HG02610 (cell line): ENCODE measurements at regions not wholly inside any gene's neighbourhood (a gene's known extent, or its start where the extent isn't known, plus 50 kb on each side); places are given as distances from the start of the nearest gene placed in this dataset.
A peak's percentile ranks its signal among the peaks of the same experiment; 100 is the strongest.

Experiments
- ATAC-seq: cut with Tn5 transposase; IDR thresholded peaks from one replicate; pipeline ENCODE4 v1.9.1; 2021; ENCODE audit warnings: mild to moderate bottlenecking, moderate library complexity; ENCODE audit not compliant: unreplicated experiment

DNA sequence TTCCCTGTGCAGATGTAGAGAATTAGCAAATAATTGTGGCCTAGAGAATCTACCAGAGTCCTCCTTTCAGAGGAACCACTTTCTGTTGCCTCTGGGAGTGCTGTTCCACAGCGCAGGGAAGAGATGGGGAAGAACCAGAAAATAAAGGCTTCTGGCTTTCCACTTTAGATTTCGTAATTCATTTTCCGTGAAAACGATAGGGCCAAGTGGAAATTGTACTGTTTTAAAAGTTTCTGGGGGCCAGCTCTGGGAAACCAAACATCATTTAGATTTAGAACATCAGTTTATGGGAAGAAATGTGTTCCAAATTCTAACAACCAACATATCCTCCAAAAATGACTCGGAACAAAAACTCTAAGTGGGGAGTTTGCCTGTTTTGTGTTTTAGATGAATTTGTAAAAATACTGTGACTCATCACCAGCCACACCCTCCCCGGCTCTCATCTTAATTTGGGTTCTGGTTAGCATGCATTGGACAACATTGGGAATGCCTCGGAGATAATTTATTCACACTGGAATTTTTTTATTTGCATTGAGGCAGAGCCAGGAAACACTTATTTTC is 65.2 kb upstream of the LNX1 start:
- no peak for ATAC-seq

DNA sequence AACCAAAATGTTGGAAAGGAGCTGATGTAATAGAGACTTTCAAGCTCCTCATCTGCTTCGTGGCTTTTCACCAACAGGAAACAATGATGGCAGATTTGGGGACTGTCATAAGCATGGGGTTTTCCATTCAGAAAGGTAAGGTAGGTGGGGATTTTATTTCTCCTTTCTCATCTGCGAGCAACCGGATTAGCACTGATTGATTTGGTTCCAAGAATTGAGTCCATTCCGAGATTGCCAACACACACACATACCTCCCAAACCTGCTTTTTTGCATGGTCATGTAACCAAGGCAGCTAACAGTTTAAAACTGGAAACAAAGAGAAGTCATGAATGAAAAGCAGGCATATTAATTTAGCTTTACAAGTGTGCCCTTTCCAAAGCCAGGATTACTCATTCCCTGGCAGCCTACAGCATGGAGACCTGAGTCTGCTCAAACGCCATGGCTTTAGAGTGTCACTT is 63.0 kb upstream of the LNX1 start:
- peak; percentile 50 for ATAC-seq

DNA sequence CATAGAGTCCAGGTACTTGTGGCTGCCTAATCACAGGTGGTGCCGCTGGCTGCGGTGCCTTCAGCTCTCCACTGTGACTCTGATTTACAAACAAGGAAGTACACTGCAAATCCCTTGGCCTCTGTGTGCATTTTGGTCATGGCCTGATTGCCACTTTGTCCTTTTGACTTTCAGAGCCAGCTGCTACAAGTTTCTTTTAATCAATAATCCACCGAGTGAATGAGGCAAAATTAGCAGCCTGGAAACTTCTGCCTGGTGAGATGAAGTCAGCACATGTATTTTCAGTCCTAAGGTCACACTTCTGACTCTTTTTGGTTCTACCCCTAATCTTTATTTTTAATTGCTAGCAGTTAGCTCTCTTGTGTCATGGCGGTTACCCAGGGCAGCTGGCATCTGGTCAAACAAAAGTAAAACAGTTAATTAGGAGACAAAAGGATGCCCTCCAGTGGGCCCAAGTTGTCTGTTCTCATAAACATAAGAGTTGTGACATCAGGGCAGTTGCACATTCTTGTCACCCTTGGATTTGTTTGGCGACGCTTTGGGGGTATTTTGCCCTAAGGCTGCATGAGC is 62.3 kb upstream of the LNX1 start:
- no peak for ATAC-seq

DNA sequence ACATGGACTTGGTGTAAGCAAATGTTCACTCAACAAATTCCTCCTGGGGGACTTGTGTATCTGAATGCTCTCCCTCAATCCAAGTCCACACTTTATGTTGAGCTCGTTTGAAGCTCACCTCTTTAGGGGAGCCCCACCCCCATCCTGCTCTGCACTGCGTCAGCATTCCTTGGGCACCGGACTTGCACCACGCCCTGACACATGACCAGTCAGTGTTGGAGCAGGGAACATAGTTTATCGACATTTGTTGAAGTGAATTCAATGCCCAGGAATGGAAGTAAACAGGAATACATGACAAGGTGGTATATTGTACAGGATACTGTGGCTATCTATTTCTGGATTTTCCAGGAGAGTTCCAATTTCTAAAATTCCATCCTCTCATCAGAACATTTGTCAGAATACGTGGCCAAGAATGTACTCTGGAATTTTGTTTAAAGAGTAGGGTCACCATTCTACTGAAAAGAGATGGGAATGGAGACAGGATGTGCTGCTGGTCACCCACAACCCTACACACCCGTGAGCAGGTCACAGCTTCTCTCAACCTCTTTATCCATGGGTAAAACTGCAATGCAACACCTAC is 60.0 kb upstream of the LNX1 start:
- ATAC-seq = no peak

DNA sequence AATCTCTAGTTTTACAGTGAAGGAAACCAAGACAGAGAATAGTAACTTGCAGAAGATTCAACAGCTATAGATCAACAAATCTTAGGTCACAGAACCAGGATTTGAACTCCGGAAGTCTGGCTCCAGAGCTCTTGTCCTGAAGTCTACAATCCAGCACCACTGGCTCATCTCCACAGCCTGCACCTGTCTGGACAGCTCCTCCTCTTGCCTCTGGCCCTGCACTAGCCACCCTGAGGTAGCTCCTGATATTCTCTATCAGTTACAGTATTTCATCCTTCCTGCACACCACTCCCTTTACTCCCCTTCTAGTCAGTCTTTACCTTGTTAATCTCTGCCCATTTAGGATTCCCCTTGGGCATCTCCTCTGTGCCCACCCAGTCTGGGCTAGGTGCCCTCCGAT is 58.1 kb upstream of the LNX1 start:
- ATAC-seq = no peak

DNA sequence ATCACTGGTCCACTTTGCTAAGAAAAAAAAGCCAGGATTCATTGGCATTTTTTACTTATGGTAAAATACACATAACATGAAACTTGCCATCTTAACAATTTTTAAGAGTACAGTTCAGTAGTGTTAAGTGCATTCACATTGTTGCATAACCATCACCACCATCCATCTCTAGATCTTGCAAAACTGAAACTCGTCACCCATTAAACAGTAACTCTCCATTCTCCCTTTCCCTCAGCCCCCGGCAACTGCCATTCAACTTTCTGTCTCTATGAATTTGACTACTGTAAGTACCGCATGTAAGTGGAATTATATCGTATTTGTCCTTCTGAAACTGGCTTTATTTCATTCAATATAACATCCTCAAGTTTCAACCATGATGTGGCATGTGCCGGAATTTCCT is 56.3 kb upstream of the LNX1 start:
- no peak for ATAC-seq

DNA sequence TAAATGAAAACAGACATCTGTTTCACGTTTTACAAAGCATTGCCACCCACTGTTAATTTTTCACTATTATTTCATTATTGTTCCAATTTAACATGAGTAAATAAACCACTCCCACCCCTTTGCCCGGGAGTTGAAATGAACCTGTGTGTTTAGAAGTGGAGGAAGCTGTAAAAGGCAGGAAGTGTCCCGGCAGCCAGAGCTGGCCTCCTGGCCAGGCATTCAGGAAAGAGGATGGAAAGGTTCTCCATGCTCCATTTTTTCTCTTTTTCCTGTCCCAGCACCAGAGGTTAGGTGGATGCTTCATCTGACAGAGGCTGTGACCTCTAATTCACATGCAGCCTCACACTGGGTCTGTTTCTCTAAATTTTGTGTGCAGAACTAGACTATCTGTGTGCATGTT is 55.5 kb upstream of the LNX1 start:
- no peak for ATAC-seq

DNA sequence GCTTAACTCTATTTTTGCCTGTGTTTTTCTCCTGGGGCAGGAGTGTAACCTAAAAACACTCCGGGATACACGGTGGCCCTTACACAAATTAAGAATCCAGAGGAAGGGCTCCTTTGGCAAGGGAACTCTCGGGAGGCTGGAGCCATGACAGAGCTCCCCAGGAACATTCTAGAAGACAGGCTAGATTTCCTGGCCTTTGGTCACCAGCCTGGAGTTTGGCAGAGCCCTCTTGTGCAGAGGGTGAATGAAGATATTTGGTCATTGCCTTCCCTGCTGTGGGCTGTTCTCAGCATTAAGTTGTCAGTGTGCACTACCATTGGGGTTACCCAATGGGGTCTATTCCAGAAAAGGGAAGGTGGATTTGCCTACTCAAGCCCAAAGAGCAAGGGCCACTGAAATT is 53.8 kb upstream of the LNX1 start:
- ATAC-seq = no peak

DNA sequence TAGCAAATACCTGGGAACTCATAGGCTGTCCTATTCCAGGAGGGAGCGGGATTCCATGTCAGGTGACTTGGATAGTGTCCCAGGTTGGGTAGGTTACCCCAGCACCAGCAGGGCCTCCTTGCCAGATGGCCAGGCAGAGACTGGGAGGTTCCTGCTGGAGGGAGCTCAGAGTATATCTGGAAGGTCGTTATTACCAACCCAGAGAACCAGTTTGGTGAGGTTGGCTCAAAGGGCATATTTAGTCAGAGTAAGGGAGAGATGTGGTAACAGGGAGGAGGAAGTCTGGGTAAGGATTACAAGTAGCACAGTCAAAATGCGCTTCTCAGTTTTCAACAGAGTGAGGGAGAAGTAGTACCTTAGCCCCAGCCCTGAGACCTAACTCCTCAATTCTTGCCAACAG is 53.3 kb upstream of the LNX1 start:
- peak; percentile 33 for ATAC-seq
